ENCODE measurements at regions not wholly inside any gene's neighbourhood (a gene's known extent, or its start where the extent isn't known, plus 50 kb on each side); places are given as distances from the start of the nearest gene placed in this dataset.

DNA sequence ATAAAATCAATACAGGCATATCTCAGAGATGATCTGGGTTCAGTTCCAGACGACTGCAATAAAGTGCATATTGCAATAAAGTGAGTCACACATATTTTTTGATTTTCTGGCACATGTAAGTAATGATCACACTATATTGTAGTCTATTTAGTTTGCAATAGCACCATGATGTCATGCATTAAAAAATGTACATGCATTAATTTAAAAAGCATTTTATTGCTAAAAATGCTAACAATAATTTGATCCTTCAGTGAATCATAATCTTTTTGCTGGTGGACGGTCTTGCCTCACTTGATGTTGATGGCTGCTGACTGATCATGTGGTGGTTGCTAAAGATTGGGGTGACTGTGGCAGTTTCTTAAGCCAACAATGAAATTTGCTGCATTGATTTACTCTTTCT, 511.1 kb downstream of the OTOL1 start:
- TF ChIP-seq, protein P1, sequence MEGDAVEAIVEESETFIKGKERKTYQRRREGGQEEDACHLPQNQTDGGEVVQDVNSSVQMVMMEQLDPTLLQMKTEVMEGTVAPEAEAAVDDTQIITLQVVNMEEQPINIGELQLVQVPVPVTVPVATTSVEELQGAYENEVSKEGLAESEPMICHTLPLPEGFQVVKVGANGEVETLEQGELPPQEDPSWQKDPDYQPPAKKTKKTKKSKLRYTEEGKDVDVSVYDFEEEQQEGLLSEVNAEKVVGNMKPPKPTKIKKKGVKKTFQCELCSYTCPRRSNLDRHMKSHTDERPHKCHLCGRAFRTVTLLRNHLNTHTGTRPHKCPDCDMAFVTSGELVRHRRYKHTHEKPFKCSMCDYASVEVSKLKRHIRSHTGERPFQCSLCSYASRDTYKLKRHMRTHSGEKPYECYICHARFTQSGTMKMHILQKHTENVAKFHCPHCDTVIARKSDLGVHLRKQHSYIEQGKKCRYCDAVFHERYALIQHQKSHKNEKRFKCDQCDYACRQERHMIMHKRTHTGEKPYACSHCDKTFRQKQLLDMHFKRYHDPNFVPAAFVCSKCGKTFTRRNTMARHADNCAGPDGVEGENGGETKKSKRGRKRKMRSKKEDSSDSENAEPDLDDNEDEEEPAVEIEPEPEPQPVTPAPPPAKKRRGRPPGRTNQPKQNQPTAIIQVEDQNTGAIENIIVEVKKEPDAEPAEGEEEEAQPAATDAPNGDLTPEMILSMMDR (IDR thresholded peaks at IDR 0.05), result no peak
- no peak for TF ChIP-seq POLR2A (IDR thresholded peaks at IDR 0.05)

Data from body of pancreas (tissue), 4 donors.